ENCODE measurements at regions not wholly inside any gene's neighbourhood (a gene's known extent, or its start where the extent isn't known, plus 50 kb on each side); places are given as distances from the start of the nearest gene placed in this dataset.

GRCh38 chr12:103011974-103012763 is 54.7 kb downstream of the ASCL1 start:
- intact Hi-C loops (cut with DNase I; ENCODE audit: low total_unique reads): no loop called here
- no peak for TF ChIP-seq CTCF (IDR thresholded peaks at IDR 0.05)
- no peak for TF ChIP-seq POLR2A (IDR thresholded peaks at IDR 0.05)
- WGBS, 2 donors: 25 to 32% methylated on average over 4 of the region's 4 CpGs

GRCh38 chr12:103012884-103013283 is 55.4 kb downstream of the ASCL1 start:
- DNase-seq (ENCODE audit: low spot score in 2 of 2): no peak
- H3K4me3 ChIP-seq (ENCODE audit: low read depth, poor library complexity, severe bottlenecking): no peak overlapping the region
- intact Hi-C loops (cut with DNase I; ENCODE audit: low total_unique reads): no loop called here
- TF ChIP-seq POLR2A (IDR thresholded peaks at IDR 0.05): no peak
- 8 to 13% methylated on average over 8 of the region's 8 CpGs for WGBS, 2 donors

More at GRCh38 chr12:103011974-103012763, 54.7 kb downstream of the ASCL1 start:
- H3K4me3 ChIP-seq (ENCODE audit: low read depth, poor library complexity, severe bottlenecking): no peak overlapping the region
- no peak for DNase-seq (ENCODE audit: low spot score in 2 of 2)

- no peak overlapping the region for H3K4me3 ChIP-seq (ENCODE audit: low read depth, poor library complexity, severe bottlenecking)
- TF ChIP-seq POLR2A (IDR thresholded peaks at IDR 0.05) (no peak), CTCF (IDR thresholded peaks at IDR 0.05) (no peak)
- intact Hi-C loops (cut with DNase I; ENCODE audit: low total_unique reads): no loop called here
- no peak for DNase-seq (ENCODE audit: low spot score in 2 of 2)
- WGBS, 2 donors: 55 to 58% methylated on average over 9 of the region's 9 CpGs
Measured at GRCh38 chr12:103013741-103014300, 56.3 kb downstream of the ASCL1 start.

DNA sequence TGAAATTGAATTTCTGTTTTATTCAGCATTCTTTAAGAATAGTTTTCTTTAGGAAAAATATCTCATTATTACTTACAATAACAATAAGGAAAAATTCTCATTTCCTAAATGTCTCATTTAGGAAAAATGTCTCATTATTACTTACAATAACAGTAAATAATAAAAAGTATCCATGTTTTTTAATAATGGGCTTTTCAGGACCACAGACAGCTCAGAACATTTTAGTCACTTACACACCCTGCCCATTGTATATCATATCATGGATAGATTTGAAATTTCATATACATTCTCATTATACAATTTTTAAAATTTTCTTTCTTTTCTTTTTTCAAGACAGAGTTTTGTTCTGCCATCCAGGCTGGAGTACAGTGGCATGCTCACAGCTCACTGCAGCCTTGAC is 58.9 kb downstream of the ASCL1 start:
- intact Hi-C loops (cut with DNase I; ENCODE audit: low total_unique reads): no loop called here
- no peak overlapping the region for H3K4me3 ChIP-seq (ENCODE audit: low read depth, poor library complexity, severe bottlenecking)
- no peak for DNase-seq (ENCODE audit: low spot score in 2 of 2)
- TF ChIP-seq CTCF (IDR thresholded peaks at IDR 0.05) (no peak), POLR2A (IDR thresholded peaks at IDR 0.05) (no peak)

DNA sequence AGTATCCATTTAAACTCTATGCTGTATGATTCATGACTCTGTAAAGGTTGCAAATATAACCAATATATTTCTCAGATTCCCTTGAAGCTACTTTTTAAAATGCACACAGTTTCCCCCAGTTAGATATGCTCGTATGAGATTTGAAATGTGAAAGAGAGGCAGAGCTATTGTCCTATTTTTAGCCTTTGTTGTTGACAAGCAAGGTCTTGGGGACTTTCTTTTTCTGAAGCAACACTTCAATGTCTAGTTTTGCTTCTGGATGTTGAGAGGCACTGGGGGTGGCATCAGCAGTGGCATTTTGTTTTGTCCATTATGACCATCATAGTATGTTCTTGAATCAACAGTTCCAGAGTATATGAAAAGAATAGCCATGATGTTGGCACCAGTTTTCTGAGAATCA is 63.4 kb downstream of the ASCL1 start:
- DNase-seq (ENCODE audit: low spot score in 2 of 2): no peak
- intact Hi-C loops (cut with DNase I; ENCODE audit: low total_unique reads): no loop called here
- 45 to 53% methylated on average over 1 of the region's 1 CpG for WGBS, 2 donors
- TF ChIP-seq POLR2A (IDR thresholded peaks at IDR 0.05) (no peak), CTCF (IDR thresholded peaks at IDR 0.05) (no peak)
- no peak overlapping the region for H3K4me3 ChIP-seq (ENCODE audit: low read depth, poor library complexity, severe bottlenecking)

- no peak overlapping the region for H3K4me3 ChIP-seq (ENCODE audit: low read depth, poor library complexity, severe bottlenecking)
- intact Hi-C loops (cut with DNase I; ENCODE audit: low total_unique reads): no loop called here
- DNase-seq (ENCODE audit: low spot score in 2 of 2): no peak
- 76 to 80% methylated on average over 3 of the region's 3 CpGs for WGBS, 2 donors
- TF ChIP-seq CTCF (IDR thresholded peaks at IDR 0.05): no peak
- no peak for TF ChIP-seq POLR2A (IDR thresholded peaks at IDR 0.05)
Measured at GRCh38 chr12:103021538-103022218, 64.2 kb downstream of the ASCL1 start.

Data from lower leg skin (tissue), 4 donors.